IPS-18a (cell line): ENCODE measurements at regions not wholly inside any gene's neighbourhood (a gene's known extent, or its start where the extent isn't known, plus 50 kb on each side); places are given as distances from the start of the nearest gene placed in this dataset.

ENCODE experiments used
- H3K27ac ChIP-seq: one replicate; pipeline ENCODE4 v1.5.1; 2013; ENCODE audit warnings: low read length
- H3K27me3 ChIP-seq: one replicate; pipeline ENCODE4 v1.6.1; 2013; ENCODE audit warnings: mild to moderate bottlenecking, low read length; ENCODE audit not compliant: control insufficient read depth, insufficient read depth
- H3K36me3 ChIP-seq: one replicate; pipeline ENCODE4 v1.6.1; 2013; ENCODE audit warnings: low read depth, low read length; ENCODE audit not compliant: control insufficient read depth
- H3K4me1 ChIP-seq: one replicate; pipeline ENCODE4 v1.6.1; 2013; ENCODE audit warnings: low read depth, low read length; ENCODE audit not compliant: control insufficient read depth
- H3K4me3 ChIP-seq: one replicate; pipeline ENCODE4 v1.5.1; 2013; ENCODE audit warnings: low read length
- H3K9ac ChIP-seq: one replicate; pipeline ENCODE4 v1.6.1; 2013; ENCODE audit warnings: mild to moderate bottlenecking, low read length, moderate library complexity
- H3K9me3 ChIP-seq: one replicate; pipeline ENCODE4 v1.6.1; 2013; ENCODE audit warnings: low read depth, low read length; ENCODE audit not compliant: control insufficient read depth

- Histone ChIP-seq H3K9me3 (no peaks in the 10 kb centered on the region), H3K9ac (no peak overlapping the region), H3K36me3 (no peaks in the 10 kb centered on the region), H3K4me3 (no peak overlapping the region), H3K27me3 (no peaks in the 10 kb centered on the region), H3K4me1 (no peaks in the 10 kb centered on the region), H3K27ac (no peak overlapping the region)
These were observed 358.2 kb downstream of the HAPSTR1 start for GRCh38 chr16:9449597-9449996.

GRCh38 chr16:9457215-9457614, 365.8 kb downstream of the HAPSTR1 start:
- Histone ChIP-seq H3K4me3 (no peak overlapping the region), H3K9ac (no peak overlapping the region), H3K9me3 (no peaks in the 10 kb centered on the region), H3K4me1 (no peaks in the 10 kb centered on the region), H3K27me3 (no peaks in the 10 kb centered on the region), H3K36me3 (no peaks in the 10 kb centered on the region), H3K27ac (no peak overlapping the region)

GRCh38 chr16:9458816-9459215, 367.4 kb downstream of the HAPSTR1 start:
- Histone ChIP-seq H3K4me3 (no peak overlapping the region), H3K4me1 (no peaks in the 10 kb centered on the region), H3K27ac (no peak overlapping the region), H3K9ac (no peak overlapping the region), H3K27me3 (no peaks in the 10 kb centered on the region), H3K9me3 (no peaks in the 10 kb centered on the region), H3K36me3 (no peaks in the 10 kb centered on the region)

GRCh38 chr16:9462984-9463383, 371.5 kb downstream of the HAPSTR1 start:
- Histone ChIP-seq H3K4me3 (no peak overlapping the region), H3K27me3 (no peaks in the 10 kb centered on the region), H3K9ac (no peak overlapping the region), H3K4me1 (no peaks in the 10 kb centered on the region), H3K36me3 (no peaks in the 10 kb centered on the region), H3K27ac (no peak overlapping the region), H3K9me3 (no peaks in the 10 kb centered on the region)

GRCh38 chr16:9463461-9463860, 372.0 kb downstream of the HAPSTR1 start:
- no peak overlapping the region for H3K4me3 ChIP-seq
- H3K27me3 ChIP-seq: no peaks in the 10 kb centered on the region
- H3K27ac ChIP-seq: no peak overlapping the region
- H3K36me3 ChIP-seq: no peaks in the 10 kb centered on the region
- no peak overlapping the region for H3K9ac ChIP-seq
- H3K9me3 ChIP-seq: no peaks in the 10 kb centered on the region
- H3K4me1 ChIP-seq: no peaks in the 10 kb centered on the region

- no peaks in the 10 kb centered on the region for H3K36me3 ChIP-seq
- H3K9me3 ChIP-seq: no peaks in the 10 kb centered on the region
- no peak overlapping the region for H3K4me3 ChIP-seq
- H3K9ac ChIP-seq: no peak overlapping the region
- no peaks in the 10 kb centered on the region for H3K4me1 ChIP-seq
- no peak overlapping the region for H3K27ac ChIP-seq
- H3K27me3 ChIP-seq: no peaks in the 10 kb centered on the region
These were observed 373.7 kb downstream of the HAPSTR1 start for GRCh38 chr16:9465161-9465560.

GRCh38 chr16:9469512-9469911, 378.1 kb downstream of the HAPSTR1 start:
- Histone ChIP-seq H3K4me1 (no peaks in the 10 kb centered on the region), H3K27ac (no peak overlapping the region), H3K36me3 (no peaks in the 10 kb centered on the region), H3K9ac (no peak overlapping the region), H3K9me3 (no peaks in the 10 kb centered on the region), H3K27me3 (no peaks in the 10 kb centered on the region), H3K4me3 (no peak overlapping the region)

- H3K4me3 ChIP-seq: no peak overlapping the region
- H3K27me3 ChIP-seq: no peaks in the 10 kb centered on the region
These were observed 385.3 kb downstream of the HAPSTR1 start for GRCh38 chr16:9476744-9477143.

GRCh38 chr16:9479008-9479407, 387.6 kb downstream of the HAPSTR1 start:
- no peak overlapping the region for H3K9ac ChIP-seq
- no peaks in the 10 kb centered on the region for H3K27me3 ChIP-seq
- H3K27ac ChIP-seq: no peak overlapping the region
- no peaks in the 10 kb centered on the region for H3K9me3 ChIP-seq
- no peaks in the 10 kb centered on the region for H3K36me3 ChIP-seq
- H3K4me1 ChIP-seq: no peaks in the 10 kb centered on the region
- no peak overlapping the region for H3K4me3 ChIP-seq

More at GRCh38 chr16:9476744-9477143, 385.3 kb downstream of the HAPSTR1 start:
- no peak overlapping the region for H3K27ac ChIP-seq
- no peaks in the 10 kb centered on the region for H3K4me1 ChIP-seq
- H3K9me3 ChIP-seq: no peaks in the 10 kb centered on the region
- H3K9ac ChIP-seq: no peak overlapping the region
- H3K36me3 ChIP-seq: no peaks in the 10 kb centered on the region

- no peak overlapping the region for H3K9ac ChIP-seq
- no peaks in the 10 kb centered on the region for H3K36me3 ChIP-seq
- H3K4me3 ChIP-seq: no peak overlapping the region
- no peaks in the 10 kb centered on the region for H3K4me1 ChIP-seq
- H3K27me3 ChIP-seq: no peaks in the 10 kb centered on the region
- no peaks in the 10 kb centered on the region for H3K9me3 ChIP-seq
- H3K27ac ChIP-seq: no peak overlapping the region
These were observed 389.1 kb downstream of the HAPSTR1 start for GRCh38 chr16:9480503-9480902.

GRCh38 chr16:9481747-9482730, 390.6 kb downstream of the HAPSTR1 start:
- Histone ChIP-seq H3K27me3 (no peaks in the 10 kb centered on the region), H3K4me3 (no peak overlapping the region), H3K9ac (no peak overlapping the region), H3K27ac (no peak overlapping the region), H3K4me1 (no peaks in the 10 kb centered on the region), H3K9me3 (no peaks in the 10 kb centered on the region), H3K36me3 (no peaks in the 10 kb centered on the region)

- H3K27ac ChIP-seq: no peak overlapping the region
- H3K27me3 ChIP-seq: no peaks in the 10 kb centered on the region
- H3K4me1 ChIP-seq: no peaks in the 10 kb centered on the region
- H3K9me3 ChIP-seq: no peaks in the 10 kb centered on the region
- no peak overlapping the region for H3K9ac ChIP-seq
- no peak overlapping the region for H3K4me3 ChIP-seq
- no peaks in the 10 kb centered on the region for H3K36me3 ChIP-seq
These were observed 393.0 kb downstream of the HAPSTR1 start for GRCh38 chr16:9484426-9484825.
